ENCODE measurements at regions not wholly inside any gene's neighbourhood (a gene's known extent, or its start where the extent isn't known, plus 50 kb on each side); places are given as distances from the start of the nearest gene placed in this dataset.

DNA sequence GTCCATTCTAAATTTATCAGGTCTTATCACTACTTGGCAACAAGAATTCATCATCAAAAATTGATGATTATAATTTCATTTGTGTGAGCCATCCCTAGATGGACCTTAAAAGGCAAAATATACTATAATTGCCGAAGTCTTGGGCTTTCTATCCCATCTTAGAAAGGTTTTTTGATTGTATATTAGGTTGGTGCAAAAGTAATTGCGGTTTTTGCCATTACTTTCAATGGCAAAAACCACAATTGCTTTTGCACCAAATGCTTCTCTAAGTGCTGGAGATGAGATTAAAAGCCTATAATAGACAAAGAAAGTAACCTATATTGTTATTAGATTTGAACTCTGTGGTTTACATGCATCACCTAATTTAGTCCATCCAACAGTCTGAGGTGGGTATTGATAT is 612.9 kb downstream of the ZNF385D start:
- CTCF ChIA-PET: no interaction called here
- H3K27me3 ChIP-seq (ENCODE audit: control insufficient read depth, insufficient read depth, low read length): no peaks in the 10 kb centered on the region
- TF ChIP-seq, protein P1, sequence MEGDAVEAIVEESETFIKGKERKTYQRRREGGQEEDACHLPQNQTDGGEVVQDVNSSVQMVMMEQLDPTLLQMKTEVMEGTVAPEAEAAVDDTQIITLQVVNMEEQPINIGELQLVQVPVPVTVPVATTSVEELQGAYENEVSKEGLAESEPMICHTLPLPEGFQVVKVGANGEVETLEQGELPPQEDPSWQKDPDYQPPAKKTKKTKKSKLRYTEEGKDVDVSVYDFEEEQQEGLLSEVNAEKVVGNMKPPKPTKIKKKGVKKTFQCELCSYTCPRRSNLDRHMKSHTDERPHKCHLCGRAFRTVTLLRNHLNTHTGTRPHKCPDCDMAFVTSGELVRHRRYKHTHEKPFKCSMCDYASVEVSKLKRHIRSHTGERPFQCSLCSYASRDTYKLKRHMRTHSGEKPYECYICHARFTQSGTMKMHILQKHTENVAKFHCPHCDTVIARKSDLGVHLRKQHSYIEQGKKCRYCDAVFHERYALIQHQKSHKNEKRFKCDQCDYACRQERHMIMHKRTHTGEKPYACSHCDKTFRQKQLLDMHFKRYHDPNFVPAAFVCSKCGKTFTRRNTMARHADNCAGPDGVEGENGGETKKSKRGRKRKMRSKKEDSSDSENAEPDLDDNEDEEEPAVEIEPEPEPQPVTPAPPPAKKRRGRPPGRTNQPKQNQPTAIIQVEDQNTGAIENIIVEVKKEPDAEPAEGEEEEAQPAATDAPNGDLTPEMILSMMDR (IDR thresholded peaks at IDR 0.05; ENCODE audit: low read depth, low read length): no peak
- DNase-seq (ENCODE audit: low read depth, low spot score): no peak
- no peak overlapping the region for H3K27ac ChIP-seq (ENCODE audit: low read depth, low read length)
- POLR2A ChIA-PET: no interaction called here
- no peaks in the 10 kb centered on the region for H3K9me3 ChIP-seq (ENCODE audit: control insufficient read depth, insufficient read depth, low read length)
- H3K4me3 ChIP-seq (ENCODE audit: low read depth, low read length): no peak overlapping the region

DNA sequence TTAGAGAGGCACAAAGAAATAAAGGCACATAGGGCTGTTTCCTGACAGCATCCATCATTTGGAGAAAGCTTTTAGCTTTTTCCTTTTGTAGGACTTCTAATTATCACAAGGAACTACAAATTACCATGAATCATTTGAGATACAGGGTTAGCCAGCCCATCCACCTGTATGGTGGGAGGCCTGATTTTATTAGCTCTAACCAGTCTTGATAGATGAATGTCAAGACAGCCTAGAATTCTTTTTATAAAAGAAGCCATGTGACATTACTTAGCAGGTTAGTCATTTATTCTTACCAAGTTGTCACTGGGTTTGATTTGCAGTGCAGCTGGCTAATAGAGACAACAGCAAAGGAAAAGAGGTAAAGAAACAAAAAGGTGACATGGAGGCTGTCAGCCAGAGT is 618.1 kb downstream of the ZNF385D start:
- Histone ChIP-seq H3K27ac (ENCODE audit: low read depth, low read length) (no peak overlapping the region), H3K27me3 (ENCODE audit: control insufficient read depth, insufficient read depth, low read length) (no peaks in the 10 kb centered on the region), H3K4me3 (ENCODE audit: low read depth, low read length) (no peak overlapping the region), H3K9me3 (ENCODE audit: control insufficient read depth, insufficient read depth, low read length) (no peaks in the 10 kb centered on the region)
- ChIA-PET POLR2A (no interaction called here), CTCF (no interaction called here)
- TF ChIP-seq, protein P1 (IDR thresholded peaks at IDR 0.05; ENCODE audit: low read depth, low read length): no peak
- no peak for DNase-seq (ENCODE audit: low read depth, low spot score)

DNA sequence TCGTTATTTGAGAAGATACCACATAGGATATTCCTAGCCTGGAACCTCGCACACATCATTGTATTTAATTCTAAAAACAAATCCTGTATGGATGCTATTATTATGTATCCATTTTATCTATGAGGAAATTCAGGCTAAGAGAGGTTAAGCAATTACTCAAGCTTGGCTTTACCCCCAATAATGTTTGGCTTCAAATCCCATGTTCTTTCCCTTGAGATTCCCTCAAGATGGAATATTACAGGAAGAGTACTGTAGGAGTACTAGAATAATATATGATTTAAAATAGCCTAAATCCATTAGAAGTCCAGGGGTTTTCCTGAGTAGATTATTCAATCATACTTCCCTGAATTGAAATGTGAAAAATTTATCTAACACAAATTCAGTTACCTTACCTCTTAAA is 630.2 kb downstream of the ZNF385D start:
- Histone ChIP-seq H3K9me3 (ENCODE audit: control insufficient read depth, insufficient read depth, low read length) (peaks cover 10% of the 10 kb centered on the region), H3K4me3 (ENCODE audit: low read depth, low read length) (no peak overlapping the region), H3K27ac (ENCODE audit: low read depth, low read length) (no peak overlapping the region), H3K27me3 (ENCODE audit: control insufficient read depth, insufficient read depth, low read length) (no peaks in the 10 kb centered on the region)
- ChIA-PET POLR2A (no interaction called here), CTCF (no interaction called here)
- TF ChIP-seq, protein P1 (IDR thresholded peaks at IDR 0.05; ENCODE audit: low read depth, low read length): no peak
- no peak for DNase-seq (ENCODE audit: low read depth, low spot score)

DNA sequence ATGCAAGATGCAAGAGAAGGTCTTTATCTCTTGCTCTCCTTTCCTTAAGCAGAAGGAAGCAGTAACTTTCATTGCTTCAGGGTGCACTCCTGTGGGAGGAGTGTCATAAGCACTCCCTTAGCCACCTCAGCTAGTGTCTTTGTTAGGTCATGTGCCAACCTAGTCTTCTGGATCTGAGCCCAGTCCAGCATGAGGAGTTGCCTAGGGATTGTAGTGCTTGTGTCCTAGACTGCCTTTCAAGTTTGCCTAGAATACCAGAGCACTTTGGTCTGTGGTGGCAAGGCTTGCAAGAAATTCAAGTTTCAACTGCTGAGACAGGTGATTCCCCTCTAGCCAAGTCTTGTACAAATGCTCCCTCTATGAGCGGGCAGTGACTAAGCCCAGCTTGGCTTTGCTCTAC is 633.6 kb downstream of the ZNF385D start:
- Histone ChIP-seq H3K9me3 (ENCODE audit: control insufficient read depth, insufficient read depth, low read length) (peaks cover 4% of the 10 kb centered on the region; the same call in 1 of the 2 replicates), H3K27me3 (ENCODE audit: control insufficient read depth, insufficient read depth, low read length) (no peaks in the 10 kb centered on the region), H3K27ac (ENCODE audit: low read depth, low read length) (no peak overlapping the region), H3K4me3 (ENCODE audit: low read depth, low read length) (no peak overlapping the region)
- ChIA-PET POLR2A (no interaction called here), CTCF (no interaction called here)
- no peak for DNase-seq (ENCODE audit: low read depth, low spot score)
- TF ChIP-seq, protein P1 (IDR thresholded peaks at IDR 0.05; ENCODE audit: low read depth, low read length): no peak

DNA sequence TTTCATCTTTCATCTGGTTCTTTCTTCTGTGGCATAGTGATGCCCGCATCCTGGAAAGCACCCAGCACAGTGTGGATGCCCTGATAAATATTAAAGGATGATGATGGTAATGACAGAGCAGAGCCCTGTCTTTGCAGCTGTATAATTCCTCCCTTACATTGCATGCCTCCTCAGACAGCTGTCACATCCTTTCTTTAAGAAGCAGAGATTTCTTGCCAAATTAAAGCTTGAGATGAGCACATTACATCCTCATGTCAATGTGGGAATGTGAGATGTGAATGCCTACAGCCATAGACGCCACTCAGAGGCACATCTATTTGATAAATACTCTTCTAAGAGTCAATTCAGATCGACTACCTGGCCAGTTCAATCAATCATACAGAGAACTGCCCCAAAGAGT is 642.0 kb downstream of the ZNF385D start:
- no peak overlapping the region for H3K4me3 ChIP-seq (ENCODE audit: low read depth, low read length)
- CTCF ChIA-PET: no interaction called here

More for the DNA sequence above, 642.0 kb downstream of the ZNF385D start:
- DNase-seq (ENCODE audit: low read depth, low spot score): no peak
- TF ChIP-seq, protein P1 (IDR thresholded peaks at IDR 0.05; ENCODE audit: low read depth, low read length): no peak
- Histone ChIP-seq H3K9me3 (ENCODE audit: control insufficient read depth, insufficient read depth, low read length) (no peaks in the 10 kb centered on the region; the same call in 1 of the 2 replicates), H3K27me3 (ENCODE audit: control insufficient read depth, insufficient read depth, low read length) (no peaks in the 10 kb centered on the region), H3K27ac (ENCODE audit: low read depth, low read length) (no peak overlapping the region)
- POLR2A ChIA-PET: no interaction called here

Data from AG04450 (cell line).